B cell (primary cell): ENCODE measurements at regions not wholly inside any gene's neighbourhood (a gene's known extent, or its start where the extent isn't known, plus 50 kb on each side); places are given as distances from the start of the nearest gene placed in this dataset.

Experiments used
- ATAC-seq: fragments of 200-7000 bp; cut with Tn5 transposase; one replicate; pipeline ENCODE4 v1.10.0; 2021; ENCODE audit warnings: low read depth, mild to moderate bottlenecking, moderate number of reproducible peaks, moderate library complexity
- CTCF ChIA-PET: fragments of 350-600 bp; sonication (Branson Sonifier 250); formaldehyde crosslinking; loops from one replicate; lab custom pipeline; 2021; ENCODE audit warnings: antibody characterized with exemption, inconsistent platforms; lab: Charles Lee
- POLR2A ChIA-PET: fragments of 350-600 bp; sonication (Branson Sonifier 250); formaldehyde crosslinking; loops from one replicate; lab custom pipeline; 2021; ENCODE audit warnings: antibody characterized with exemption; lab: Charles Lee
- DNase-seq: peaks from one replicate; pipeline ENCODE4 v3.0.0; 2013
- H2AFZ ChIP-seq: 2 replicates; pipeline ENCODE4 v1.6.1; 2012; ENCODE audit warnings: mild to moderate bottlenecking, low read depth, low read length; ENCODE audit not compliant: insufficient read depth, poor library complexity, severe bottlenecking
- H3K27ac ChIP-seq, 2 donors: 1 replicate in 1 of 2; 2 replicates in 1 of 2; pipeline ENCODE4 v1.5.1; 2012 to 2013; ENCODE audit warnings: low read length in 2 of 2, mild to moderate bottlenecking in 2 of 2, moderate library complexity in 1 of 2
- H3K27me3 ChIP-seq, 4 experiments: fragments of 200-600 bp in 1 of 4; sonication (generic) in 1 of 4; replicated peaks in 1 of 4; 1 replicate in 2 of 4; 2 replicates in 2 of 4; pipeline versions ENCODE4 v1.6.1 to v1.7.0; 2013 to 2016; ENCODE audit warnings: low read length in 3 of 4, mild to moderate bottlenecking in 2 of 4, mixed read lengths in 1 of 4, moderate library complexity in 1 of 4; ENCODE audit not compliant: insufficient read depth in 4 of 4, control insufficient read depth in 3 of 4; ENCODE audit errors: control extremely low read depth in 1 of 4
- H3K36me3 ChIP-seq, 2 experiments: replicated peaks in 1 of 2; 1 replicate in 1 of 2; 2 replicates in 1 of 2; pipeline versions ENCODE4 v1.6.1 to v1.7.1; 2013; ENCODE audit warnings: low read length in 1 of 2; ENCODE audit not compliant: insufficient read depth in 2 of 2, control insufficient read depth in 1 of 2; ENCODE audit errors: control extremely low read depth in 1 of 2, extremely low read depth in 1 of 2
- H3K4me1 ChIP-seq, 2 donors: fragments of 200-600 bp in 1 of 2; sonication (generic) in 1 of 2; 1 replicate in 1 of 2; 2 replicates in 1 of 2; pipeline versions ENCODE4 v1.5.1 to v1.6.1; 2013 to 2017; ENCODE audit warnings: low read length in 2 of 2; ENCODE audit not compliant: control insufficient read depth in 2 of 2, insufficient read depth in 2 of 2
- H3K4me2 ChIP-seq: replicated peaks from 2 replicates; pipeline ENCODE3; 2012; ENCODE audit warnings: mild to moderate bottlenecking, low read depth, low read length; ENCODE audit not compliant: poor library complexity, severe bottlenecking
- H3K4me3 ChIP-seq, 5 experiments: fragments of 200-600 bp in 1 of 5; sonication (generic) in 1 of 5; 1 replicate in 3 of 5; 2 replicates in 2 of 5; pipeline versions ENCODE4 v1.5.1 to v1.7.0; 2011 to 2016; ENCODE audit warnings: low read length in 4 of 5, mild to moderate bottlenecking in 4 of 5, low read depth in 2 of 5, control low read depth in 1 of 5, moderate library complexity in 1 of 5; ENCODE audit not compliant: insufficient read depth in 1 of 5; ENCODE audit errors: control extremely low read depth in 1 of 5, extremely low read depth in 1 of 5
- H3K79me2 ChIP-seq: fragments of 200-600 bp; sonication (generic); one replicate; pipeline ENCODE4 v1.6.0; 2016; ENCODE audit warnings: low read length; ENCODE audit not compliant: control insufficient read depth, insufficient read depth
- H3K9ac ChIP-seq: fragments of 200-600 bp; sonication (generic); 2 replicates; pipeline ENCODE4 v1.6.1; 2017; ENCODE audit warnings: mild to moderate bottlenecking, low read length, moderate library complexity
- H3K9me3 ChIP-seq, 3 donors: one replicate each; pipeline versions ENCODE4 v1.6.1 to v1.7.1; 2013; ENCODE audit warnings: low read length in 2 of 3; ENCODE audit not compliant: control insufficient read depth in 2 of 3, insufficient read depth in 1 of 3; ENCODE audit errors: control extremely low read depth in 1 of 3
- H4K20me1 ChIP-seq: 2 replicates; pipeline ENCODE4 v1.6.0; 2012; ENCODE audit warnings: mild to moderate bottlenecking, low read length; ENCODE audit not compliant: insufficient read depth, control insufficient read depth, poor library complexity, severe bottlenecking
- H3K27ac Mint-ChIP-seq: one replicate; pipeline ENCODE4 v1.8.0; 2021; ENCODE audit warnings: mixed read lengths
- H3K27me3 Mint-ChIP-seq: one replicate; pipeline ENCODE4 v1.8.0; 2021; ENCODE audit warnings: mixed read lengths
- H3K4me1 Mint-ChIP-seq: one replicate; pipeline ENCODE4 v1.8.0; 2021; ENCODE audit warnings: mixed read lengths
- H3K4me3 Mint-ChIP-seq: one replicate; pipeline ENCODE4 v1.8.0; 2021; ENCODE audit warnings: mixed read lengths
- H3K9me3 Mint-ChIP-seq: one replicate; pipeline ENCODE4 v1.8.0; 2022; ENCODE audit warnings: mixed read lengths; ENCODE audit not compliant: insufficient read depth
- CTCF ChIP-seq: fragments of 200-600 bp; IDR thresholded peaks from one replicate; pipeline ENCODE4 v1.8.0; 2022; ENCODE audit warnings: antibody characterized with exemption, mild to moderate bottlenecking
- EZH2 ChIP-seq: IDR thresholded peaks from 2 replicates; pipeline ENCODE4 v1.6.1; 2012; ENCODE audit warnings: borderline replicate concordance, low read depth, mild to moderate bottlenecking, moderate library complexity, low read length; ENCODE audit not compliant: insufficient read depth, poor library complexity, severe bottlenecking
- WGBS: methylation state at CpG from one replicate; pipeline ENCODE4 v1.1.5; 2013; ENCODE audit warnings: missing lambda C conversion rate; ENCODE audit not compliant: insufficient coverage; 5-methylcytosine and 5-hydroxymethylcytosine counted together
- intact Hi-C: fragments of 100-400 bp; cut with micrococcal nuclease; formaldehyde crosslinking; loops from one replicate; pipeline ENCODE4 v1.10.0; 2022

DNA sequence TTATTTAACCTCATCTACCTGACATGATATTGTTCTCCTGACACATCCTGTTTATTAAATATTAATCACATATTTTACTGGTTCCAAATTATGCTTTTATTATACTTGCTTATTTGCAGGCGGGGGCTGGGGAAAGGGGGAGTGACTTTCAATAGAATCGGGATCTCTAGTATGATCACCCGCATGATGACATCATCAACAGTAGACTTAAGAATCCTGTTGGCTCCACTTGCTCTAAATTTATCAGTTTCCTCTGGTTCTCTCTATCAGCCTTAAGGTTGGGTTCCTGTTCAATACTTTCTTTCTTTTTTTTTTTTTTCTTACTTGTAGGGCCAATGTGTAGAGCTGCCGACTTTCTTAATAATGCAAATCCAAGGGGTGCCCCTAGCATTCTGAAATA is 317.5 kb downstream of the BCHE start:
- Histone ChIP-seq H2AFZ (no peak overlapping the region), H4K20me1 (no peaks in the 10 kb centered on the region), H3K9me3 (peaks cover 0 to 1% (median 0%) of the 10 kb centered on the region in 3 donors), H3K27ac (no peak overlapping the region), H3K4me2 (no peak overlapping the region), H3K4me3 (no peak overlapping the region), H3K4me1 (no peaks in the 10 kb centered on the region), H3K36me3 (no peaks in the 10 kb centered on the region), H3K79me2 (no peaks in the 10 kb centered on the region), H3K27me3 (no peaks in the 10 kb centered on the region), H3K9ac (no peak overlapping the region)
- no peak for DNase-seq
- Mint-ChIP-seq H3K27me3 (no peaks in the 10 kb centered on the region), H3K4me1 (no peaks in the 10 kb centered on the region), H3K9me3 (no peaks in the 10 kb centered on the region), H3K27ac (no peak overlapping the region), H3K4me3 (no peak overlapping the region)
- CTCF ChIA-PET: no interaction called here
- 100% methylated on average over 2 of the region's 4 CpGs for WGBS
- POLR2A ChIA-PET: no interaction called here
- TF ChIP-seq CTCF (no peak), EZH2 (no peak)
- intact Hi-C loops: no loop called here
- ATAC-seq: no peak

DNA sequence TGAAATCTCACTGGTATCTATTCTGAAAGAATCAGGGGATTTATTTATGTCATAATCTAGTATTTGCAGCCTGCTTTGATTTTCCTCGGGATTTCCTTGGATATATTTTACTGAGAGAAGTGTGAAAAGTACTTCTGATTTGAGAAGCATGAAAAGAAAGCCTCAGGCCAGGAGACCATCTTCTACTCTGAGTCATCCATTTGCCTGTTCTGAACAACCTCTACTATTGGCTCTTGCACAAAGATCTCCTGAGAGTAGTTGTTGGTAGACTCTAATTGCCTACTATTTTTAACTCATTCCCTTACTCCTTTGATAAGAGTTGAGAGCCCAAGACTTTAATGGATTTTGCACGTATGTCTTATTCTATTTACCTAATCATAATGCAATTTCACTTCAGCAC is 318.9 kb downstream of the BCHE start:
- H3K4me2 ChIP-seq: no peak overlapping the region
- no peaks in the 10 kb centered on the region for H4K20me1 ChIP-seq
- H3K4me3 ChIP-seq: no peak overlapping the region
- intact Hi-C loops: no loop called here
- no peaks in the 10 kb centered on the region for H3K79me2 ChIP-seq
- no peaks in the 10 kb centered on the region for H3K4me1 ChIP-seq
- no peak overlapping the region for H3K9ac ChIP-seq
- no peak overlapping the region for H3K4me3 Mint-ChIP-seq
- H3K4me1 Mint-ChIP-seq: no peaks in the 10 kb centered on the region
- peaks cover 0 to 1% (median 0%) of the 10 kb centered on the region in 3 donors for H3K9me3 ChIP-seq
- POLR2A ChIA-PET: no interaction called here
- H3K27ac Mint-ChIP-seq: no peak overlapping the region
- CTCF ChIA-PET: no interaction called here
- H3K9me3 Mint-ChIP-seq: no peaks in the 10 kb centered on the region
- no peak overlapping the region for H3K27ac ChIP-seq
- no peak overlapping the region for H2AFZ ChIP-seq
- no CpG with 5 or more reads among the region's 2 CpGs for WGBS
- DNase-seq: no peak
- no peak for TF ChIP-seq EZH2
- no peak for TF ChIP-seq CTCF
- H3K27me3 Mint-ChIP-seq: no peaks in the 10 kb centered on the region
- no peaks in the 10 kb centered on the region for H3K36me3 ChIP-seq
- no peaks in the 10 kb centered on the region for H3K27me3 ChIP-seq
- ATAC-seq: no peak
